Tibial nerve (tissue), 4 donors: ENCODE measurements at regions not wholly inside any gene's neighbourhood (a gene's known extent, or its start where the extent isn't known, plus 50 kb on each side); places are given as distances from the start of the nearest gene placed in this dataset.

ENCODE experiments used
- EP300 ChIP-seq, 2 donors: sonication (generic); formaldehyde crosslinking; IDR thresholded peaks; one replicate each; pipeline ENCODE4 v1.6.1; 2017; ENCODE audit warnings: antibody characterized with exemption in 2 of 2, mild to moderate bottlenecking in 1 of 2
- POLR2A ChIP-seq, 2 donors: fragments of 450-650 bp; IDR thresholded peaks; one replicate each; pipeline ENCODE4 v1.6.1; 2017; ENCODE audit warnings: antibody characterized with exemption in 2 of 2, mild to moderate bottlenecking in 2 of 2, moderate library complexity in 2 of 2
- TF ChIP-seq, protein P1 (sequence below), 5 experiments: fragments of 200-600 bp in 3 of 5; fragments of 450-650 bp in 2 of 5; sonication (generic) in 3 of 5; IDR thresholded peaks; one replicate each; pipeline ENCODE4 v1.5.1; 2016 to 2019; ENCODE audit warnings: antibody characterized with exemption in 5 of 5, mild to moderate bottlenecking in 3 of 5, moderate library complexity in 2 of 5

DNA sequence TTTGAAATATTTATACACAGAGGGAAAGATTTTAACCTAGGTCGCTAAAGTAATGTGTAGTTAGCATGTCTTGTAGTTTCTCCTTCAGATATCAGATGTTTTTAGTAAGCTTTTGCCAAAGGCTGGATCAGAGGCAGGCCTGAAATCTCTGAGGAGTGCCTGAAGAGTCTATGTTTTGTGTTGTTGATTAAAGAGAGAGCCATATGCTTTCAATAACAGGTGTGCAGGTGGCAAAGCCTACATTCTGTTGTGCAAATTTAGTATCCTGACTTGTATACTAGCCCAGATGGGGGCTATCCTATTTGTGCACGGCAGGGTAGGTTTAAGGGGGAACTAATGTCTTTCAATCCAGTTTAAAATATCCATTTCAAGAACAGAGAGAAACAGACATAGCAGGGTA, 167.1 kb upstream of the ATXN1 start:
- TF ChIP-seq, protein P1, sequence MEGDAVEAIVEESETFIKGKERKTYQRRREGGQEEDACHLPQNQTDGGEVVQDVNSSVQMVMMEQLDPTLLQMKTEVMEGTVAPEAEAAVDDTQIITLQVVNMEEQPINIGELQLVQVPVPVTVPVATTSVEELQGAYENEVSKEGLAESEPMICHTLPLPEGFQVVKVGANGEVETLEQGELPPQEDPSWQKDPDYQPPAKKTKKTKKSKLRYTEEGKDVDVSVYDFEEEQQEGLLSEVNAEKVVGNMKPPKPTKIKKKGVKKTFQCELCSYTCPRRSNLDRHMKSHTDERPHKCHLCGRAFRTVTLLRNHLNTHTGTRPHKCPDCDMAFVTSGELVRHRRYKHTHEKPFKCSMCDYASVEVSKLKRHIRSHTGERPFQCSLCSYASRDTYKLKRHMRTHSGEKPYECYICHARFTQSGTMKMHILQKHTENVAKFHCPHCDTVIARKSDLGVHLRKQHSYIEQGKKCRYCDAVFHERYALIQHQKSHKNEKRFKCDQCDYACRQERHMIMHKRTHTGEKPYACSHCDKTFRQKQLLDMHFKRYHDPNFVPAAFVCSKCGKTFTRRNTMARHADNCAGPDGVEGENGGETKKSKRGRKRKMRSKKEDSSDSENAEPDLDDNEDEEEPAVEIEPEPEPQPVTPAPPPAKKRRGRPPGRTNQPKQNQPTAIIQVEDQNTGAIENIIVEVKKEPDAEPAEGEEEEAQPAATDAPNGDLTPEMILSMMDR (IDR thresholded peaks at IDR 0.05): no peak
- TF ChIP-seq EP300 (IDR thresholded peaks at IDR 0.05) (no peak), POLR2A (IDR thresholded peaks at IDR 0.05) (no peak)
